ENCODE measurements at regions not wholly inside any gene's neighbourhood (a gene's known extent, or its start where the extent isn't known, plus 50 kb on each side); places are given as distances from the start of the nearest gene placed in this dataset.

DNA sequence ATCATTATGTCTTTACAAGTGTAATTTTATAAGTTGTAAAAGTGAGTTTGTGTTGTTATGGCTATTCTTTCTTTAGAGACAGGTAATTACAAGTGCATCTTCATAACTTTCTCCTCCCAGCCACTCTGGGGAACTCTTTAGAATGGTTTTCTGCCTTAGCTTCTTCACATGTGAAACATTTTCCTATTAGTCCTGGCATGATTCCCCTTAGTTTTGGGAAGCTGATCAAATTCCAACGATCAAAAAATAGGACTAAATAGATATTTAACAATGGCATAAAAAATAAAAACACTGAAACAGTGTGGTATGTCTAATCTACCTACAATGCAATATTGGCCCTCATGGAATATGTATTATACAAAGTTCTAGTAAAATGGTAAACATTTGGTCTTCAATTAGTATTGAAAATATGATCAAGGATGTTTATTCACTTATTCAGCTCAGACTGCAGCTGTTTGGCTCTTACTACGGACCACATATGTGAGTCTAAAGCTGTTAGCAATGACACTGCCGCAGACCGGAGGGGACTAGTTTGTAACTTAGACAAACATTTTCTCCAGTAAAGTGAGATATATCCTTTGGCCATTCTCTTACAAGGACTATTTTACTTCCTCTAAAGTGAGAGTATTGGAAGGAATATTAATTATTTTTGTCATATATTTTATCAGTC lies 890.8 kb upstream of the USP15 start:
- no peak for DNase-seq (ENCODE audit: low read depth)
- H3K4me3 ChIP-seq (ENCODE audit: control insufficient read depth, low read depth, low read length), result no peak overlapping the region
- TF ChIP-seq, protein P1, sequence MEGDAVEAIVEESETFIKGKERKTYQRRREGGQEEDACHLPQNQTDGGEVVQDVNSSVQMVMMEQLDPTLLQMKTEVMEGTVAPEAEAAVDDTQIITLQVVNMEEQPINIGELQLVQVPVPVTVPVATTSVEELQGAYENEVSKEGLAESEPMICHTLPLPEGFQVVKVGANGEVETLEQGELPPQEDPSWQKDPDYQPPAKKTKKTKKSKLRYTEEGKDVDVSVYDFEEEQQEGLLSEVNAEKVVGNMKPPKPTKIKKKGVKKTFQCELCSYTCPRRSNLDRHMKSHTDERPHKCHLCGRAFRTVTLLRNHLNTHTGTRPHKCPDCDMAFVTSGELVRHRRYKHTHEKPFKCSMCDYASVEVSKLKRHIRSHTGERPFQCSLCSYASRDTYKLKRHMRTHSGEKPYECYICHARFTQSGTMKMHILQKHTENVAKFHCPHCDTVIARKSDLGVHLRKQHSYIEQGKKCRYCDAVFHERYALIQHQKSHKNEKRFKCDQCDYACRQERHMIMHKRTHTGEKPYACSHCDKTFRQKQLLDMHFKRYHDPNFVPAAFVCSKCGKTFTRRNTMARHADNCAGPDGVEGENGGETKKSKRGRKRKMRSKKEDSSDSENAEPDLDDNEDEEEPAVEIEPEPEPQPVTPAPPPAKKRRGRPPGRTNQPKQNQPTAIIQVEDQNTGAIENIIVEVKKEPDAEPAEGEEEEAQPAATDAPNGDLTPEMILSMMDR (conservative IDR thresholded peaks at IDR 0.05; ENCODE audit: control insufficient read depth, insufficient read depth, low read depth, low read length), result no peak

DNA sequence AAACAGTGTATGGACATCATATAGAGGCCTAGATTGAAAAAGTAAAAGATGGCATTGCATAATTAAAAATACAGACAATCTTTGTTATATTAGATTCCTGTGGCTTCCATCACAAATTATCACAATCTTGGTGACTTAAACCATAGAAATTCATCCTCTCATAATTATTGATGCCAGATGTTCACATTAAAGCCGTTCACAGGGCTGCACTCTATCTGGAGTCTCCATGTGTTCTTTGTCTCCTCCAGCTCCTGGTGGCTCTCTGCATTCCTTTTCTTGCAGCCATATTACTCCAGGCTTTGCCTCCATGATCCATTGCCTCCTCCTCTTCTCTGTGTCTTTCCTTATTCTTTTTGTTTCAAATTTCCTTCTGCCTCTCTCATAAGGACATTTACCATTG lies 875.7 kb upstream of the USP15 start:
- DNase-seq (ENCODE audit: low read depth), result peak; percentile 0
- TF ChIP-seq, protein P1 (conservative IDR thresholded peaks at IDR 0.05; ENCODE audit: control insufficient read depth, insufficient read depth, low read depth, low read length), result no peak

DNA sequence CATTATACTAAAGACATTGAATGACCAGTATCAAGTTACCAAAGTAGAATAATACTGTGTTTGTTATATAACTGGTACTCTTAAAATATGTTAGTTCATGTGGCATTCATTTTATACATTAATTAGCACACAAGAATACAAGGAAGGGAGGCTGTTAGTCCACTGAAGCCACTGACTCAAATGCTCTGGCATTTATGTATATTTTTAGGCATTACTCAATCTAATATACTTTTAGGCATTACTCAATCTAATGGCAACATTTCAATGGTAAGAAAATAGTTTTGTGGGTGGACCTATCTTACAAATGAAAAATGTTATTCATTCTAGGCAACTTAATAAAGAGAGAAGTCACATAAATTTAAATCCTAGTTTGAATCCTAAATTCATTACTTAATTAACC lies 874.4 kb upstream of the USP15 start:
- TF ChIP-seq, protein P1 (conservative IDR thresholded peaks at IDR 0.05; ENCODE audit: control insufficient read depth, insufficient read depth, low read depth, low read length), result no peak
- no peak overlapping the region for H3K4me3 ChIP-seq (ENCODE audit: control insufficient read depth, low read depth, low read length)
- DNase-seq (ENCODE audit: low read depth), result peak; percentile 12

More for the DNA sequence above, 875.7 kb upstream of the USP15 start:
- H3K4me3 ChIP-seq (ENCODE audit: control insufficient read depth, low read depth, low read length), result no peak overlapping the region

DNA sequence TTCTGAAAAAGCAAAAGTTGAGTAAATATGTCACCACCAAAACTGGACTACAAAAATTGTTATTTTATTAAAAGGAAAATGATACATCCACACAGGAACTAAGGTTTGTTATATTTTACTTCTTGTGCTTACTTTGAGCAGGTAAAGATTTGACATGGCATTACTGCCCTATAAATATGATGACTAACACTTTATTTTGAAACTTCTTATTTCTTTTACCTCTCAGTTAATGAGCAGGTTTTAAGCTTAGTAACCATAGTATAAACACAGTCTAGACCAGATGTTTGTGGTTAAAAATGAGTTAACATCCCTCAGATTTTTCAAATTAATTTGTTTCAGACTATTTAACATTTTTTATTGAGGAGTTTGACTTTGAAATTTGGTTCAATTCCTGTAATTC lies 862.5 kb upstream of the USP15 start:
- no peak for DNase-seq (ENCODE audit: low read depth)
- H3K4me3 ChIP-seq (ENCODE audit: control insufficient read depth, low read depth, low read length), result no peak overlapping the region
- TF ChIP-seq, protein P1 (conservative IDR thresholded peaks at IDR 0.05; ENCODE audit: control insufficient read depth, insufficient read depth, low read depth, low read length), result no peak

DNA sequence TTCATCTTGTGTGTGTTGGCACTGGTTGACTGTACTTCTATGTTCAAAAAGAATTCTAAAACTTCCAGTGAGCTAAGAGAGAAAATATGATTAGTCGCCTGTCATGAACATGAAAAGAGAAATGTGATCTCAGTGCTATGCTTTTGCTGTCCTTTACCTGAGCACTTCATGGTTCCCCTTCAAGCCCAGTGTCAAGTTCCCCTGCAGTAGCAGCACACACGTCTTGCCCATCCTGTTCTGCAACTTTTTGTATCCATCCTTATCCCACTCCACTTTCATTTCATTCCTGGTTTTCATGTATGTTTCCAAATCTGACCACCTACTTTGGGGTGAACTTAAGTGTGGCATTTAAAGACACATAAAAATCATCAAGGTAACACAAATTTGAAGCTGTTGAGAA lies 848.0 kb upstream of the USP15 start:
- DNase-seq (ENCODE audit: low read depth), result no peak
- TF ChIP-seq, protein P1 (conservative IDR thresholded peaks at IDR 0.05; ENCODE audit: control insufficient read depth, insufficient read depth, low read depth, low read length), result no peak
- H3K4me3 ChIP-seq (ENCODE audit: control insufficient read depth, low read depth, low read length), result no peak overlapping the region

DNA sequence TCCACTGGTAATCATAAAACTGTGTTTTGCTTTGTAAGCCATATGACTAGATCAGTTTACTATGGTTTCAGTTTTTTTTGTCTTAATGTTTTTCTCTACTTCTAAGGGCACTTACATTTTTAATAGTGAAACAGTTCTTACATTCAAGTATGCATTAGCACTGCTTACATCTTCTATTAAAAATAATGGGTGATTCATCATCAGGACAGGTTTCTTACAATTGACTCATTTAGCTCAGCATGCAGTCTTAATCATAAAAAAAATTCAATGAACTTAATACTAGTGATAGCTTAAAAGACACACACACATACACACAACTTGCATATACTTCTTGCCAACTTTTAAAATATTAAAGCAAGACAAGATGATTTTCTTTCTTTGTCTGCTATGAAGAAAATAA lies 845.7 kb upstream of the USP15 start:
- H3K4me3 ChIP-seq (ENCODE audit: control insufficient read depth, low read depth, low read length), result no peak overlapping the region
- no peak for DNase-seq (ENCODE audit: low read depth)
- TF ChIP-seq, protein P1 (conservative IDR thresholded peaks at IDR 0.05; ENCODE audit: control insufficient read depth, insufficient read depth, low read depth, low read length), result no peak

DNA sequence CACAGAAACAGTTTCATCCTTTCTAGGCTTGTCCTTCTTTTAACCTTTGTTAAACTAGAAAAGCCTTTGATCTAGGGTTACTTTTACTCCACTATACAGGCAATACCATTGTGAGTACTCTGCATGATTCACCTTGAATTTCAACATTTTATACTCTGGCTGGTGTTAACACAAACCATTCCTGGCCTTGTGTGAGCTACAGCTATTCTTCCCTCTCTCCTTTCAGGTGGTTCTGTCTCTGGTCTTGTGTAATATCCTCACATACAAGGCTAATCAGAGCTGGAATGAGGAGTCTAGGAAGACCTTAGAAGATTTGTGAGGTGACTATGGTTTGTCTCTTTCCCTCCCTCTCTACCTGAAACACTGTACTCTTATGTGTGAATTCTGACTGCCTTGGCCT lies 837.4 kb upstream of the USP15 start:
- TF ChIP-seq, protein P1 (conservative IDR thresholded peaks at IDR 0.05; ENCODE audit: control insufficient read depth, insufficient read depth, low read depth, low read length), result no peak
- no peak overlapping the region for H3K4me3 ChIP-seq (ENCODE audit: control insufficient read depth, low read depth, low read length)
- DNase-seq (ENCODE audit: low read depth), result no peak

Measured in fibroblast of mammary gland (primary cell).